HG02973 (cell line): ENCODE measurements at regions not wholly inside any gene's neighbourhood (a gene's known extent, or its start where the extent isn't known, plus 50 kb on each side); places are given as distances from the start of the nearest gene placed in this dataset.

Experiments used
- ATAC-seq: cut with Tn5 transposase; IDR thresholded peaks from one replicate; pipeline ENCODE4 v1.9.1; 2021; ENCODE audit warnings: moderate library complexity; ENCODE audit not compliant: unreplicated experiment

- no peak for ATAC-seq
Measured at GRCh38 chr4:56209767-56210166, 177.5 kb downstream of the AASDH start.

GRCh38 chr4:56208103-56208502 lies 179.2 kb downstream of the AASDH start:
- ATAC-seq: no peak

- no peak for ATAC-seq
Measured at GRCh38 chr4:56206258-56206657, 181.0 kb downstream of the AASDH start.

GRCh38 chr4:56200275-56200674 lies 187.0 kb downstream of the AASDH start:
- no peak for ATAC-seq

- ATAC-seq: no peak
Measured at GRCh38 chr4:56198265-56198664, 189.0 kb downstream of the AASDH start.

- no peak for ATAC-seq
Measured at GRCh38 chr4:56197387-56197786, 189.9 kb downstream of the AASDH start.

GRCh38 chr4:56195025-56195424 lies 192.3 kb downstream of the AASDH start:
- no peak for ATAC-seq

- no peak for ATAC-seq
Measured at GRCh38 chr4:56191534-56191933, 195.8 kb downstream of the AASDH start.

- no peak for ATAC-seq
Measured at GRCh38 chr4:56187688-56188087, 199.6 kb downstream of the AASDH start.

- ATAC-seq: no peak
Measured at GRCh38 chr4:56186808-56187523, 200.3 kb downstream of the AASDH start.

- ATAC-seq: no peak
Measured at GRCh38 chr4:56185901-56186300, 201.4 kb downstream of the AASDH start.

GRCh38 chr4:56184214-56184613 lies 203.1 kb downstream of the AASDH start:
- no peak for ATAC-seq

GRCh38 chr4:56183344-56183959 lies 203.8 kb downstream of the AASDH start:
- ATAC-seq: peak; percentile 81

- ATAC-seq: no peak
Measured at GRCh38 chr4:56182356-56182755, 204.9 kb downstream of the AASDH start.

- no peak for ATAC-seq
Measured at GRCh38 chr4:56181140-56181953, 205.9 kb downstream of the AASDH start.

GRCh38 chr4:56169061-56169460 lies 218.2 kb downstream of the AASDH start:
- ATAC-seq: no peak

- ATAC-seq: no peak
Measured at GRCh38 chr4:56164907-56165306, 216.2 kb downstream of the CEP135 start.

- no peak for ATAC-seq
Measured at GRCh38 chr4:56160636-56161035, 211.9 kb downstream of the CEP135 start.

- no peak for ATAC-seq
Measured at GRCh38 chr4:56158483-56158882, 209.7 kb downstream of the CEP135 start.

- no peak for ATAC-seq
Measured at GRCh38 chr4:56156141-56156540, 207.4 kb downstream of the CEP135 start.

GRCh38 chr4:56155432-56155831 lies 206.7 kb downstream of the CEP135 start:
- no peak for ATAC-seq

GRCh38 chr4:56149591-56149990 lies 200.8 kb downstream of the CEP135 start:
- ATAC-seq: no peak
